Parathyroid adenoma (tissue), 2 donors: ENCODE measurements at regions not wholly inside any gene's neighbourhood (a gene's known extent, or its start where the extent isn't known, plus 50 kb on each side); places are given as distances from the start of the nearest gene placed in this dataset.

ENCODE experiments used
- H2AFZ ChIP-seq: fragments of 300-600 bp; sonication (generic); one replicate; pipeline ENCODE4 v1.7.0; 2017; ENCODE audit warnings: antibody characterized with exemption, mild to moderate bottlenecking
- H3K27ac ChIP-seq: fragments of 300-600 bp; sonication (generic); one replicate; pipeline ENCODE4 v1.7.0; 2017
- H3K27me3 ChIP-seq: fragments of 300-600 bp; sonication (generic); one replicate; pipeline ENCODE4 v1.7.0; 2017; ENCODE audit warnings: low read length; ENCODE audit not compliant: control insufficient read depth, insufficient read depth
- H3K36me3 ChIP-seq: fragments of 300-600 bp; sonication (generic); one replicate; pipeline ENCODE4 v1.7.0; 2017; ENCODE audit warnings: low read length; ENCODE audit not compliant: control insufficient read depth, insufficient read depth
- H3K4me1 ChIP-seq: fragments of 300-600 bp; sonication (generic); one replicate; pipeline ENCODE4 v1.7.0; 2017; ENCODE audit warnings: control low read depth
- H3K4me2 ChIP-seq: fragments of 300-600 bp; sonication (generic); one replicate; pipeline ENCODE4 v1.7.0; 2017; ENCODE audit warnings: low read length
- H3K4me3 ChIP-seq: fragments of 300-600 bp; sonication (generic); one replicate; pipeline ENCODE4 v1.7.0; 2017; ENCODE audit warnings: low read depth, low read length
- H3K79me2 ChIP-seq: fragments of 300-600 bp; sonication (generic); one replicate; pipeline ENCODE4 v1.7.0; 2017; ENCODE audit warnings: control low read depth
- H3K9ac ChIP-seq: fragments of 300-600 bp; sonication (generic); one replicate; pipeline ENCODE4 v1.7.0; 2017; ENCODE audit warnings: mild to moderate bottlenecking
- H3K9me3 ChIP-seq: fragments of 300-600 bp; sonication (generic); one replicate; pipeline ENCODE4 v1.7.0; 2017; ENCODE audit warnings: low read length; ENCODE audit not compliant: control insufficient read depth
- TF ChIP-seq, protein P1 (sequence below): fragments of 300-600 bp; sonication (generic); IDR thresholded peaks from one replicate; pipeline ENCODE4 v1.7.0; 2017; ENCODE audit warnings: antibody characterized with exemption, mild to moderate bottlenecking
- donor health status: primary hyperparathyroidism.

DNA sequence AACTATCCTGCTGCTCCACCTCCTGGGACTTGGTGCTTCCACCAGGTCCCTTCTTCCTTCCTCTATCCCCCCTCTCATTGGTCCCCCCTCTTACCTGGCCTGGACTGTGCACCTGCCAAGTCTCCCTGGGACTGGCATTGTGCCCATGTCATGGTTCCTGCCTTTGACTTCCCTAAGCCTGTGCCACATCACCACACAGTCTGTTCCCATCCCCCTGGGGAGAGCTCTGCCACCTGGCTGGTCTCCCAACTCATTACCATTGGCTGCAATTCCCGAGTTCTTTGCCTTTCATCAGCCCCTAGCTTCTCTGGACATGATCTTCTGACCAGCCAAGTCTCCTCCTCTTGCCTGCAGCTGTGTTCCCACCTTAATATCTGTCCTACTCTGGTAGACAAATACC, 180.3 kb downstream of the SREK1 start:
- no peaks in the 10 kb centered on the region for H3K79me2 ChIP-seq
- no peak overlapping the region for H3K9ac ChIP-seq
- peaks cover 5% of the 10 kb centered on the region for H3K4me1 ChIP-seq
- H3K27ac ChIP-seq = no peak overlapping the region
- no peaks in the 10 kb centered on the region for H3K27me3 ChIP-seq
- TF ChIP-seq, protein P1, sequence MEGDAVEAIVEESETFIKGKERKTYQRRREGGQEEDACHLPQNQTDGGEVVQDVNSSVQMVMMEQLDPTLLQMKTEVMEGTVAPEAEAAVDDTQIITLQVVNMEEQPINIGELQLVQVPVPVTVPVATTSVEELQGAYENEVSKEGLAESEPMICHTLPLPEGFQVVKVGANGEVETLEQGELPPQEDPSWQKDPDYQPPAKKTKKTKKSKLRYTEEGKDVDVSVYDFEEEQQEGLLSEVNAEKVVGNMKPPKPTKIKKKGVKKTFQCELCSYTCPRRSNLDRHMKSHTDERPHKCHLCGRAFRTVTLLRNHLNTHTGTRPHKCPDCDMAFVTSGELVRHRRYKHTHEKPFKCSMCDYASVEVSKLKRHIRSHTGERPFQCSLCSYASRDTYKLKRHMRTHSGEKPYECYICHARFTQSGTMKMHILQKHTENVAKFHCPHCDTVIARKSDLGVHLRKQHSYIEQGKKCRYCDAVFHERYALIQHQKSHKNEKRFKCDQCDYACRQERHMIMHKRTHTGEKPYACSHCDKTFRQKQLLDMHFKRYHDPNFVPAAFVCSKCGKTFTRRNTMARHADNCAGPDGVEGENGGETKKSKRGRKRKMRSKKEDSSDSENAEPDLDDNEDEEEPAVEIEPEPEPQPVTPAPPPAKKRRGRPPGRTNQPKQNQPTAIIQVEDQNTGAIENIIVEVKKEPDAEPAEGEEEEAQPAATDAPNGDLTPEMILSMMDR = no peak
- no peaks in the 10 kb centered on the region for H3K9me3 ChIP-seq
- no peak overlapping the region for H3K4me3 ChIP-seq
- H3K36me3 ChIP-seq = no peaks in the 10 kb centered on the region
- no peak overlapping the region for H3K4me2 ChIP-seq
- H2AFZ ChIP-seq = peak overlapping the region; percentile 17

- H3K9ac ChIP-seq = no peak overlapping the region
- peaks cover 5% of the 10 kb centered on the region for H3K4me1 ChIP-seq
- no peak overlapping the region for H2AFZ ChIP-seq
- H3K27ac ChIP-seq = no peak overlapping the region
- TF ChIP-seq, protein P1 = no peak
- no peaks in the 10 kb centered on the region for H3K79me2 ChIP-seq
- H3K4me2 ChIP-seq = no peak overlapping the region
- H3K36me3 ChIP-seq = no peaks in the 10 kb centered on the region
- no peak overlapping the region for H3K4me3 ChIP-seq
- H3K9me3 ChIP-seq = no peaks in the 10 kb centered on the region
- H3K27me3 ChIP-seq = no peaks in the 10 kb centered on the region
Observed at GRCh38 chr5:66326276-66326675, 182.2 kb downstream of the SREK1 start.

DNA sequence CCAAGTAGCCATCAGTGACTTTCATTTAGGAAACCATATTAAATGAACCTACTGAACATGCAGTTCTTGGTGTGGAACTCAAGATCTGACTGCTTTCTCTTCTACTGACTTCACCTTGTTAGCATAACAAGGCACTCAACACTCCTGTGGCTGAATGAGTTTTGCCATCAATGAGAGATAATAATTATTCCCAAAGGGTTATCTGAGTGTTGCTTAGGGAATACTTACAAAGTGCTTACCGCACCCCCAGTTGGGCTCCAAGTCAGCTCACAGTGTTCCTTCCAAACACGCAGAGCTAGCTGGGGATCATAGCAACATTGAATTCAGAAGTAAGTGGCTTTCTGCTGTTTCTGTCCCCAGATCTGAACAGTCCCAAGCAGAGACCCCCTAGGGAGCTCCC, 182.9 kb downstream of the SREK1 start:
- TF ChIP-seq, protein P1 = no peak

GRCh38 chr5:66329078-66329477, 185.0 kb downstream of the SREK1 start:
- Histone ChIP-seq H3K27me3 (no peaks in the 10 kb centered on the region), H3K36me3 (no peaks in the 10 kb centered on the region), H3K4me2 (no peak overlapping the region), H3K79me2 (no peaks in the 10 kb centered on the region), H3K9me3 (no peaks in the 10 kb centered on the region), H3K9ac (no peak overlapping the region), H2AFZ (no peak overlapping the region), H3K4me1 (peaks cover 5% of the 10 kb centered on the region), H3K27ac (no peak overlapping the region), H3K4me3 (no peak overlapping the region)
- TF ChIP-seq, protein P1 = no peak

More for the DNA sequence above, 182.9 kb downstream of the SREK1 start:
- H3K36me3 ChIP-seq = no peaks in the 10 kb centered on the region
- no peak overlapping the region for H3K27ac ChIP-seq
- no peaks in the 10 kb centered on the region for H3K9me3 ChIP-seq
- no peak overlapping the region for H2AFZ ChIP-seq
- no peak overlapping the region for H3K4me2 ChIP-seq
- H3K79me2 ChIP-seq = no peaks in the 10 kb centered on the region
- H3K9ac ChIP-seq = no peak overlapping the region
- no peak overlapping the region for H3K4me3 ChIP-seq
- H3K27me3 ChIP-seq = no peaks in the 10 kb centered on the region
- H3K4me1 ChIP-seq = peaks cover 5% of the 10 kb centered on the region

DNA sequence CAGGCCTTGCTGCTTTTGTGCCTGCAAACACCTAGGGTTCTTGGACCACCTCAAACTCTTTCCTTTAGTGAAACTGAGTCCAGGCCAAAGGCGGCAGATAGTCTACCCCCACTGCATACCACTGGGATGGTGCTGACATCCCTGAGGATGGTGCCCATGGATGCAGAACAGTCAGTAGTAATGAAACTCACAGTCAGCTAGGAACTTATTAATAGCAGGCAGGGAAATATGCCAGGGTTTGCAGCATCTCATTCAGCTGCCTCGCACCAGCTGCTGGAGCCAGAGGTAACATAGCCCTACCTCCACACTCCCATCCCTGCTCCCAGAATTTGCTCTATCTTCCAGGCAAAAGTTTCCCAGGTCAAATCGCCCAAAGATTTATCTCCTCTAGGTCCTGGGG, 189.1 kb downstream of the SREK1 start:
- Histone ChIP-seq H3K36me3 (no peaks in the 10 kb centered on the region), H3K9ac (no peak overlapping the region), H3K9me3 (no peaks in the 10 kb centered on the region), H3K4me1 (no peaks in the 10 kb centered on the region), H2AFZ (no peak overlapping the region), H3K79me2 (no peaks in the 10 kb centered on the region), H3K4me2 (no peak overlapping the region), H3K4me3 (no peak overlapping the region), H3K27me3 (no peaks in the 10 kb centered on the region), H3K27ac (no peak overlapping the region)
- TF ChIP-seq, protein P1 = no peak
